HG03469 (cell line): ENCODE measurements at regions not wholly inside any gene's neighbourhood (a gene's known extent, or its start where the extent isn't known, plus 50 kb on each side); places are given as distances from the start of the nearest gene placed in this dataset.

Experiments used
- ATAC-seq: cut with Tn5 transposase; IDR thresholded peaks from one replicate; pipeline ENCODE4 v1.9.1; 2021; ENCODE audit warnings: mild to moderate bottlenecking, moderate library complexity, moderate number of reproducible peaks; ENCODE audit not compliant: unreplicated experiment

- ATAC-seq = no peak
Observed at GRCh38 chr2:111627256-111627655, 256.7 kb downstream of the ANAPC1 start.

GRCh38 chr2:111628221-111628620 is 255.8 kb downstream of the ANAPC1 start:
- ATAC-seq = no peak

- no peak for ATAC-seq
Observed at GRCh38 chr2:111629983-111630382, 254.0 kb downstream of the ANAPC1 start.

GRCh38 chr2:111632661-111633060 is 251.3 kb downstream of the ANAPC1 start:
- ATAC-seq = no peak

GRCh38 chr2:111633189-111633588 is 250.8 kb downstream of the ANAPC1 start:
- ATAC-seq = no peak

- ATAC-seq = no peak
Observed at GRCh38 chr2:111633643-111634042, 250.3 kb downstream of the ANAPC1 start.

- no peak for ATAC-seq
Observed at GRCh38 chr2:111634050-111634794, 249.8 kb downstream of the ANAPC1 start.

GRCh38 chr2:111634995-111635538 is 248.9 kb downstream of the ANAPC1 start:
- ATAC-seq = no peak

GRCh38 chr2:111636905-111637304 is 247.1 kb downstream of the ANAPC1 start:
- no peak for ATAC-seq

GRCh38 chr2:111638274-111638877 is 245.6 kb downstream of the ANAPC1 start:
- no peak for ATAC-seq

- ATAC-seq = no peak
Observed at GRCh38 chr2:111640480-111640879, 243.5 kb downstream of the ANAPC1 start.

- no peak for ATAC-seq
Observed at GRCh38 chr2:111642586-111643327, 241.2 kb downstream of the ANAPC1 start.

- no peak for ATAC-seq
Observed at GRCh38 chr2:111643759-111644158, 240.2 kb downstream of the ANAPC1 start.

- no peak for ATAC-seq
Observed at GRCh38 chr2:111647359-111647758, 236.6 kb downstream of the ANAPC1 start.

GRCh38 chr2:111652038-111652437 is 232.0 kb downstream of the ANAPC1 start:
- no peak for ATAC-seq

GRCh38 chr2:111652681-111653080 is 231.3 kb downstream of the ANAPC1 start:
- ATAC-seq = no peak

GRCh38 chr2:111653103-111653624 is 230.8 kb downstream of the ANAPC1 start:
- no peak for ATAC-seq

- no peak for ATAC-seq
Observed at GRCh38 chr2:111653913-111654312, 230.1 kb downstream of the ANAPC1 start.

- no peak for ATAC-seq
Observed at GRCh38 chr2:111654829-111655228, 229.2 kb downstream of the ANAPC1 start.

- ATAC-seq = no peak
Observed at GRCh38 chr2:111656436-111656835, 227.6 kb downstream of the ANAPC1 start.

GRCh38 chr2:111656894-111657293 is 227.1 kb downstream of the ANAPC1 start:
- no peak for ATAC-seq
